IMR-90 (cell line): ENCODE measurements at regions not wholly inside any gene's neighbourhood (a gene's known extent, or its start where the extent isn't known, plus 50 kb on each side); places are given as distances from the start of the nearest gene placed in this dataset.

ENCODE experiments used
- ATAC-seq: fragments of 200-7000 bp; cut with Tn5 transposase; 2 replicates; pipeline ENCODE4 v1.9.1; 2020; ENCODE audit warnings: low read depth, mild to moderate bottlenecking, moderate library complexity
- BruUV-seq: library from RNA; stranded (reverse); fragments of 400-500 nt; replicated peaks from 2 replicates; lab custom pipeline; 2021; lab: Mats Ljungman, UMichigan
- CTCF ChIA-PET: fragments of 300-600 bp; formaldehyde crosslinking; extraction: SDS; loops from one replicate; lab custom pipeline; 2021; ENCODE audit warnings: antibody characterized with exemption; lab: Yijun Ruan, JAX
- POLR2A ChIA-PET: fragments of 300-600 bp; sonication (Branson Sonifier 250); formaldehyde crosslinking; loops from one replicate; lab custom pipeline; 2022; ENCODE audit warnings: antibody characterized with exemption; ENCODE audit not compliant: unreplicated experiment; lab: Charles Lee
- DNase-seq: peaks from one replicate; pipeline ENCODE4 v3.0.0; 2013
- H2AFZ ChIP-seq: replicated peaks from 2 replicates; pipeline ENCODE3; 2013; ENCODE audit warnings: low read length, mild to moderate bottlenecking; ENCODE audit not compliant: poor library complexity
- H2AK5ac ChIP-seq: 2 replicates; pipeline ENCODE4 v1.6.1; 2013; ENCODE audit warnings: low read depth, low read length, inconsistent platforms
- H2AK9ac ChIP-seq: replicated peaks from 2 replicates; pipeline ENCODE3; 2013; ENCODE audit warnings: mild to moderate bottlenecking, low read depth, low read length, moderate library complexity; ENCODE audit not compliant: poor library complexity
- H2BK120ac ChIP-seq: 2 replicates; pipeline ENCODE4 v1.6.1; 2013; ENCODE audit warnings: low read depth, low read length, inconsistent platforms
- H2BK15ac ChIP-seq: 3 replicates; pipeline ENCODE4 v1.6.1; 2013; ENCODE audit warnings: low read depth, low read length, inconsistent platforms
- H2BK20ac ChIP-seq: 2 replicates; pipeline ENCODE4 v1.6.1; 2013; ENCODE audit warnings: low read depth, mild to moderate bottlenecking, inconsistent platforms, low read length, moderate library complexity
- H2BK5ac ChIP-seq: 2 replicates; pipeline ENCODE4 v1.6.1; 2013; ENCODE audit warnings: mild to moderate bottlenecking, low read depth, low read length, inconsistent platforms; ENCODE audit not compliant: poor library complexity, severe bottlenecking
- H3K14ac ChIP-seq: replicated peaks from 2 replicates; pipeline ENCODE4 v1.6.1; 2013; ENCODE audit warnings: low read depth, low read length, inconsistent platforms
- H3K18ac ChIP-seq: 2 replicates; pipeline ENCODE4 v1.6.1; 2013; ENCODE audit warnings: low read depth, low read length, control low read depth
- H3K23ac ChIP-seq: 2 replicates; pipeline ENCODE4 v1.6.1; 2013; ENCODE audit warnings: low read depth, low read length, inconsistent platforms
- H3K27ac ChIP-seq: 2 replicates; pipeline ENCODE4 v1.5.1; 2013; ENCODE audit warnings: mild to moderate bottlenecking, control low read depth, low read length; ENCODE audit not compliant: insufficient read depth
- H3K27me3 ChIP-seq: 2 replicates; pipeline ENCODE4 v1.6.1; 2013; ENCODE audit warnings: low read length; ENCODE audit not compliant: control insufficient read depth, insufficient read depth
- H3K36me3 ChIP-seq: 2 replicates; pipeline ENCODE4 v1.6.1; 2013; ENCODE audit warnings: low read length, mixed read lengths; ENCODE audit not compliant: control insufficient read depth, insufficient read depth
- H3K4ac ChIP-seq: 2 replicates; pipeline ENCODE4 v1.6.1; 2013; ENCODE audit warnings: low read depth, low read length, inconsistent platforms
- H3K4me1 ChIP-seq: 2 replicates; pipeline ENCODE4 v1.6.1; 2013; ENCODE audit warnings: low read length, mixed read lengths; ENCODE audit not compliant: control insufficient read depth, insufficient read depth
- H3K4me2 ChIP-seq: 2 replicates; pipeline ENCODE4 v1.6.1; 2013; ENCODE audit warnings: low read depth, mild to moderate bottlenecking, control low read depth, low read length, moderate library complexity
- H3K4me3 ChIP-seq: 2 replicates; pipeline ENCODE4 v1.5.1; 2013; ENCODE audit warnings: low read depth, mild to moderate bottlenecking, control low read depth, low read length, moderate library complexity; ENCODE audit not compliant: insufficient read depth
- H3K56ac ChIP-seq: 2 replicates; pipeline ENCODE4 v1.6.1; 2013; ENCODE audit warnings: low read length, inconsistent platforms; ENCODE audit not compliant: insufficient read depth; ENCODE audit errors: extremely low read depth
- H3K79me1 ChIP-seq, 2 experiments: 2 replicates each; pipeline ENCODE4 v1.6.1; 2013; ENCODE audit warnings: low read length in 2 of 2, inconsistent platforms in 1 of 2, low read depth in 1 of 2
- H3K9ac ChIP-seq: 2 replicates; pipeline ENCODE4 v1.6.1; 2013; ENCODE audit warnings: low read depth, low read length, control low read depth
- H3K9me1 ChIP-seq: 2 replicates; pipeline ENCODE4 v1.6.1; 2013; ENCODE audit warnings: low read length, inconsistent platforms; ENCODE audit not compliant: insufficient read depth
- H3K9me3 ChIP-seq: 2 replicates; pipeline ENCODE4 v1.6.1; 2013; ENCODE audit warnings: low read length; ENCODE audit not compliant: control insufficient read depth, insufficient read depth
- H4K20me1 ChIP-seq: 2 replicates; pipeline ENCODE4 v1.6.1; 2013; ENCODE audit warnings: low read length, inconsistent platforms; ENCODE audit not compliant: insufficient read depth
- H4K5ac ChIP-seq: 2 replicates; pipeline ENCODE4 v1.6.1; 2013; ENCODE audit warnings: mild to moderate bottlenecking, low read depth, low read length, control low read depth
- H4K8ac ChIP-seq, 2 experiments: 2 replicates each; pipeline ENCODE4 v1.6.1; 2013; ENCODE audit warnings: low read depth in 2 of 2, low read length in 2 of 2, control low read depth in 1 of 2, inconsistent platforms in 1 of 2
- H4K91ac ChIP-seq: 2 replicates; pipeline ENCODE4 v1.6.1; 2013; ENCODE audit warnings: low read depth, low read length, inconsistent platforms; ENCODE audit not compliant: insufficient read depth
- CTCF ChIP-seq: conservative IDR thresholded peaks from 2 replicates; pipeline ENCODE4 v1.5.1; 2012; ENCODE audit warnings: mild to moderate bottlenecking, low read depth, low read length, improper control_type of control experiment
- MAFK ChIP-seq: IDR thresholded peaks from 2 replicates; pipeline ENCODE4 v1.6.1; 2012; ENCODE audit warnings: low read depth, low read length, improper control_type of control experiment
- MAZ ChIP-seq: IDR thresholded peaks from 2 replicates; pipeline ENCODE4 v1.6.1; 2012; ENCODE audit warnings: low read depth, mild to moderate bottlenecking, low read length, improper control_type of control experiment, moderate library complexity, borderline replicate concordance
- POLR2A ChIP-seq: IDR thresholded peaks from 2 replicates; pipeline ENCODE4 v1.6.1; 2012; ENCODE audit warnings: mild to moderate bottlenecking, low read depth, low read length
- RAD21 ChIP-seq: IDR thresholded peaks from 2 replicates; pipeline ENCODE4 v1.6.1; 2012; ENCODE audit warnings: low read length, improper control_type of control experiment
- RFX5 ChIP-seq: IDR thresholded peaks from 2 replicates; pipeline ENCODE4 v1.8.0; 2012; ENCODE audit warnings: low read depth, mild to moderate bottlenecking, low read length, moderate library complexity
- WGBS, 2 experiments: methylation state at CpG; one replicate each; pipeline versions ENCODE4 v1.1.5 to v1.1.7; 2013; ENCODE audit warnings: missing lambda C conversion rate in 2 of 2; ENCODE audit not compliant: insufficient read length in 1 of 2; ENCODE audit errors: extremely low coverage in 2 of 2; 5-methylcytosine and 5-hydroxymethylcytosine counted together
- dilution Hi-C: fragments of 300-500 bp; cut with HindIII; formaldehyde crosslinking; loops from one replicate; pipeline ENCODE4 v1.14.3; 2018; ENCODE audit warnings: low sequenced_read_pairs; ENCODE audit not compliant: unreplicated experiment
- in situ Hi-C: fragments of 300-500 bp; cut with MboI; formaldehyde crosslinking; loops from 3 replicates; pipeline ENCODE4 v1.14.3; 2019; ENCODE audit warnings: low sequenced_read_pairs, inconsistent platforms, mixed read lengths
- intact Hi-C: fragments of 100-400 bp; cut with micrococcal nuclease; formaldehyde crosslinking; loops from 2 replicates; pipeline ENCODE4 v1.10.0; 2022

- no peak overlapping the region for H2BK5ac ChIP-seq
- no peaks in the 10 kb centered on the region for H3K36me3 ChIP-seq
- H2AK5ac ChIP-seq = no peak overlapping the region
- TF ChIP-seq CTCF (no peak), RFX5 (no peak), POLR2A (no peak), MAZ (no peak), RAD21 (no peak), MAFK (no peak)
- dilution Hi-C loops (no loop called here), in situ Hi-C loops (no loop called here), intact Hi-C loops (no loop called here)
- no peaks in the 10 kb centered on the region for H4K20me1 ChIP-seq
- H2AFZ ChIP-seq = no peak overlapping the region
- no peak overlapping the region for H3K4me3 ChIP-seq
- no TSS peak for BruUV-seq
- ChIA-PET POLR2A (no interaction called here), CTCF (interaction anchor here (0.6 to 0.7 kb wide), 2 partner anchors 277 to 434 kb away, joined by 3 to 4 read pairs; no protein-coding TSS in a partner anchor)
- no peak for ATAC-seq
- H3K14ac ChIP-seq = no peak overlapping the region
- WGBS, 2 experiments = no CpG with 5 or more reads among the region's 2 CpGs
- H4K5ac ChIP-seq = no peak overlapping the region
- H3K9ac ChIP-seq = no peak overlapping the region
- H3K4me1 ChIP-seq = peaks cover 2% of the 10 kb centered on the region; the same call in 1 of the 2 replicates
- no peak overlapping the region for H3K4me2 ChIP-seq
- H2BK20ac ChIP-seq = no peak overlapping the region
- no peak overlapping the region for H4K8ac ChIP-seq
- no peak overlapping the region for H3K27ac ChIP-seq
- H3K4ac ChIP-seq = no peak overlapping the region
- no peak overlapping the region for H2BK15ac ChIP-seq
- no peaks in the 10 kb centered on the region for H3K9me1 ChIP-seq
- no peaks in the 10 kb centered on the region for H3K9me3 ChIP-seq
- no peak overlapping the region for H4K91ac ChIP-seq
- peaks cover 2% of the 10 kb centered on the region; the same call in 1 of the 2 replicates for H3K27me3 ChIP-seq
- no peak overlapping the region for H3K23ac ChIP-seq
- H3K18ac ChIP-seq = no peak overlapping the region
- no peaks in the 10 kb centered on the region for H3K79me1 ChIP-seq
- H2AK9ac ChIP-seq = no peak overlapping the region
- no peak for DNase-seq
- H2BK120ac ChIP-seq = no peak overlapping the region
- no peak overlapping the region for H3K56ac ChIP-seq
Measured at GRCh38 chr9:87386490-87387025, 111.1 kb upstream of the DAPK1 start.
